Glutamatergic neuron (in vitro differentiated cells): ENCODE measurements at regions not wholly inside any gene's neighbourhood (a gene's known extent, or its start where the extent isn't known, plus 50 kb on each side); places are given as distances from the start of the nearest gene placed in this dataset.
"Not testable (repeated sequence)": the region's sequence is repeated elsewhere in the genome, so short reads cannot be mapped to it uniquely, and the experiment has no call there.

Experiments
- DNase-seq: peaks from one replicate; pipeline ENCODE4 v3.0.0; 2022
- H3K27ac Mint-ChIP-seq: one replicate; pipeline ENCODE4 v1.8.0; 2020; ENCODE audit warnings: mild to moderate bottlenecking, mixed read lengths, inconsistent platforms; ENCODE audit not compliant: unreplicated experiment
- H3K27me3 Mint-ChIP-seq: one replicate; pipeline ENCODE4 v1.8.0; 2020; ENCODE audit warnings: mild to moderate bottlenecking, moderate library complexity, mixed read lengths, inconsistent platforms; ENCODE audit not compliant: unreplicated experiment
- H3K36me3 Mint-ChIP-seq: one replicate; pipeline ENCODE4 v1.8.0; 2020; ENCODE audit warnings: mild to moderate bottlenecking, mixed read lengths, inconsistent platforms; ENCODE audit not compliant: unreplicated experiment
- H3K4me1 Mint-ChIP-seq: one replicate; pipeline ENCODE4 v1.8.0; 2020; ENCODE audit warnings: mild to moderate bottlenecking, low read depth, mixed read lengths, inconsistent platforms; ENCODE audit not compliant: unreplicated experiment
- H3K4me3 Mint-ChIP-seq: one replicate; pipeline ENCODE4 v1.8.0; 2020; ENCODE audit warnings: mild to moderate bottlenecking, mixed read lengths, inconsistent platforms; ENCODE audit not compliant: unreplicated experiment
- H3K9me3 Mint-ChIP-seq: one replicate; pipeline ENCODE4 v1.8.0; 2020; ENCODE audit warnings: mild to moderate bottlenecking, moderate library complexity, mixed read lengths, inconsistent platforms; ENCODE audit not compliant: unreplicated experiment
- TF ChIP-seq, protein P1 (sequence below): fragments of 200-600 bp; sonication (generic); IDR thresholded peaks from one replicate; pipeline ENCODE4 v1.5.0; 2021; ENCODE audit not compliant: partially characterized antibody, unreplicated experiment

DNA sequence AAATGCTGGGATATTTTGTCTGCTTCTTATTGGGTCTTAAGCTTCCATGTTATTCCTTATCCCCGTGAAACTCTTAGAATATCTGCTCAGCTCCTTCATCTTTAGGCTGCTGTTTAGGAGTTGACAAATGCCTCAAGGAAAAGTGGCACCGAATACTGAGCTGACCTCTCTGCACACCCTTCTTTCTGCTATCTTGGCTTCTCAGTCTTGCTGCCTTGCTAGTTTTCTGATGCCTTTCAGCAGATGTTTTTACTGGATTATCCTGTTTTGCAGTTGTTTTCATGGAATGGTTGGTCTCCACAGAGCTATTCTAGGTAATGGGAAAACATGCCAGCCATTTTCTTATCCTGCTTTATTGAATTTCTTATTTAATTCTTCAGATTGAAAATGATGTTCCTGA lies 86.3 kb downstream of the GYPE start:
- no peaks in the 10 kb centered on the region for H3K4me1 Mint-ChIP-seq
- TF ChIP-seq, protein P1, sequence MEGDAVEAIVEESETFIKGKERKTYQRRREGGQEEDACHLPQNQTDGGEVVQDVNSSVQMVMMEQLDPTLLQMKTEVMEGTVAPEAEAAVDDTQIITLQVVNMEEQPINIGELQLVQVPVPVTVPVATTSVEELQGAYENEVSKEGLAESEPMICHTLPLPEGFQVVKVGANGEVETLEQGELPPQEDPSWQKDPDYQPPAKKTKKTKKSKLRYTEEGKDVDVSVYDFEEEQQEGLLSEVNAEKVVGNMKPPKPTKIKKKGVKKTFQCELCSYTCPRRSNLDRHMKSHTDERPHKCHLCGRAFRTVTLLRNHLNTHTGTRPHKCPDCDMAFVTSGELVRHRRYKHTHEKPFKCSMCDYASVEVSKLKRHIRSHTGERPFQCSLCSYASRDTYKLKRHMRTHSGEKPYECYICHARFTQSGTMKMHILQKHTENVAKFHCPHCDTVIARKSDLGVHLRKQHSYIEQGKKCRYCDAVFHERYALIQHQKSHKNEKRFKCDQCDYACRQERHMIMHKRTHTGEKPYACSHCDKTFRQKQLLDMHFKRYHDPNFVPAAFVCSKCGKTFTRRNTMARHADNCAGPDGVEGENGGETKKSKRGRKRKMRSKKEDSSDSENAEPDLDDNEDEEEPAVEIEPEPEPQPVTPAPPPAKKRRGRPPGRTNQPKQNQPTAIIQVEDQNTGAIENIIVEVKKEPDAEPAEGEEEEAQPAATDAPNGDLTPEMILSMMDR, result no peak
- no peak overlapping the region for H3K27ac Mint-ChIP-seq
- no peaks in the 10 kb centered on the region for H3K36me3 Mint-ChIP-seq
- no peak for DNase-seq
- no peaks in the 10 kb centered on the region for H3K27me3 Mint-ChIP-seq
- no peaks in the 10 kb centered on the region for H3K9me3 Mint-ChIP-seq
- H3K4me3 Mint-ChIP-seq, result no peak overlapping the region

DNA sequence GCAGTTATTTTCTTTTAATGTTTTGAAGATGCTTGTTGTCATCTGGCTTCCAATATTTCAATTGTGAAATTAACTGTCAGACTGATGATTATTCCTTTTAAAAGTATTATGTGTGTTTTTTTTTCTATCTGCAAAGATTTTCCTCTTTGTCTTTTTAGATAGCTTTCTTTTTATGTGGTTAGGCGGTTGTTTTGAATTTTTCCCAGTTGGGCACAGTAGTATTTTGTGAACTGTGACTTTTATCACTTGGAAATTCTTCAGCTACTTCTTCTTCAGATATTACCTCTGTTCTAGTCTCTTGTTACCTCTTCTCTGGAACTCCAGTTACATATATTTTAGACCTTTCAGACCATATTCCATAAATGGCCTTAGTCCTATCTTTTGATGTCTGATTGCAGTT lies 87.5 kb downstream of the GYPE start:
- not testable (repeated sequence) for H3K27ac Mint-ChIP-seq, H3K4me1 Mint-ChIP-seq, H3K27me3 Mint-ChIP-seq

DNA sequence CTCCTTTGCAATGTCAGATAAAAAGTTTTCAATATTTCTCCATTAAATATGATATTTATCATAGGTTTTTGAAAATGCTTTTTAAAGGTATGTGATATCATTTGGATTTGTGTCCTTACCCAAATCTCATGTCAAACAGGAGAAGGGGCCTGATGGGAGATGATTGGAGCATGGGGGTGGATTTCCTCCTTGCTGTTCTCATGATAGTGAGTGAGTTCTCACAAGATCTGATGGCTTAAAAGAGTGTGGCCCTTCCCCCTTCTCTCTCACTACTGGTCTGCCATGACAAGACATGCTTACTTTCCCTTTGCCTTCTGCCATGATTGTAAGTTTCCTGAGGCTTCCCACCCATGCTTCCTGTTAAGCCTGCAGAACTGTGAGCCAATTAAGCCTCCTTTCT lies 90.0 kb downstream of the GYPE start:
- not testable (repeated sequence) for H3K36me3 Mint-ChIP-seq, H3K4me3 Mint-ChIP-seq, H3K4me1 Mint-ChIP-seq, H3K27ac Mint-ChIP-seq, H3K27me3 Mint-ChIP-seq, DNase-seq, H3K9me3 Mint-ChIP-seq

More for the DNA sequence above, 87.5 kb downstream of the GYPE start:
- H3K9me3 Mint-ChIP-seq, H3K36me3 Mint-ChIP-seq, DNase-seq, H3K4me3 Mint-ChIP-seq: not testable (repeated sequence)

DNA sequence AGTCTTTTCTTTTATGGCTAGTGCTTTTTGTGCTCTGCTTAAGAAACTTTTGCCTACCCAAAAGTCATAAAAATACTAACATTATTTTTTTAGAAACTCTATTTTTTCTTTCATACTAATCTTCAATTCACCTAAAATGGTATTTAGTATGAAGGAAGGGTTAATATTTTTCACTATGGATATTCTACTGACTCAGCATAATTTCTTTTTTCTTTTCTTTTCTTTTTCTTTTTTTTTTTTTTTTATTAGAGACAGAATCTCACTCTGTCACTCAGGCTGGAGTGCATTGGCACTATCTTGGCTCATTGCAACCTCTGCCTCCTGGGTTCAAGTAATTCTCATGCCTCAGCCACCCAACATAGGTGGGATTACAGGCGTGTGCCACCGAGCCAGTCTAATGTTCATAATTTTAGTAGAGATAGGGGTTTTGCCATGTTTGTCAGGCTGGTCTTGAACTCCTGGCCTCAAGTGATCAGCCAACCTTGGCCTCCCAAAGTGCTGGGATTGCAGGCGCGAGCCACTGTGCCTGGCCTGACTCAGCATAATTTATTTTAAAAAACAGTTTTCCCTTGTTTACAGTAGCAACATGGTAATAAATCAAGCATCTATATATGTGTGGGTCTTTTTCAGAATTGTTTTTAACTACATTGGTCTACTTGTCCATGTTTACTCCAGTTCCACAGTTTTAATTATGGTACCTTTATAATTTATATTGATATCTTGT lies 91.8 kb downstream of the GYPE start:
- H3K36me3 Mint-ChIP-seq, H3K27me3 Mint-ChIP-seq, DNase-seq, H3K4me1 Mint-ChIP-seq, H3K4me3 Mint-ChIP-seq, H3K27ac Mint-ChIP-seq, H3K9me3 Mint-ChIP-seq: not testable (repeated sequence)

DNA sequence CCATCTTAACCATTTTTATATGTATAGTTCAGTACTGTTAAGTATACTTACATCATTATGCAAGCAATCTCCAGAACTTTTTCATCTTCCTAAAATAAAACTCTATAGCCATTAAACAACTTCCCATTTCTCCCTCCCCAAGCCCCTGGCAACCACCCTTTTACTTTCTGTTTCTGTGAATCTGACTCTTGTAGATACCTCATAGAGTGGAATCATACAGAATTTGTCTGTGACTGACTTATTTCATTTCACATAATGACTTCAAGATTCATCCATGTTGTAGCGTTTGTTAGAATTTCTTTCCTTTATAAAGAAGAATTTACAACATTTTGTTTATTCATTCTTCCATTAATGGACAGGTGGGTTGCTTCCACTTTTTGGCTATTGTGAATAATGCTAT lies 91.2 kb upstream of the FREM3 start:
- not testable (repeated sequence) for H3K4me3 Mint-ChIP-seq, H3K9me3 Mint-ChIP-seq, H3K36me3 Mint-ChIP-seq, H3K4me1 Mint-ChIP-seq, H3K27me3 Mint-ChIP-seq, DNase-seq, H3K27ac Mint-ChIP-seq

DNA sequence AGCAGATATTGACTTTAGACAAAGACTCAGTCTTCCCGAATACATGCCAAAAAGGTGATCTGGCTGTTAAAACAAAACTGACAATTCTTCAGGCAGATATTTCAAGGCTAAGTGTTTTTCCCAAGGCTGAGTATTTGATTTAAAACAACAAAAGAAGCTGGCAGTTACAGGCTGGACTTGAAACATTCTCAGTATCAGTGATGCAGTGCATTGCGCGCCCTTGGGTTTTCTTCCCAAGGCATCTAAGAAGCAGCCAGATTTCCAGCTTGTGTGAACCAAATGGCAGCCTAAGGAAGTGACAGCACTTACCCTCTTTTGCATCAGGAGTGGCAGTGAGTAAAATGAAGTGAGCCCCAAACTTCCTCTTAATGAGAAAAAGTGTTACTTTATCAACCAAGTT lies 90.0 kb upstream of the FREM3 start:
- not testable (repeated sequence) for H3K4me3 Mint-ChIP-seq, H3K27ac Mint-ChIP-seq, DNase-seq

DNA sequence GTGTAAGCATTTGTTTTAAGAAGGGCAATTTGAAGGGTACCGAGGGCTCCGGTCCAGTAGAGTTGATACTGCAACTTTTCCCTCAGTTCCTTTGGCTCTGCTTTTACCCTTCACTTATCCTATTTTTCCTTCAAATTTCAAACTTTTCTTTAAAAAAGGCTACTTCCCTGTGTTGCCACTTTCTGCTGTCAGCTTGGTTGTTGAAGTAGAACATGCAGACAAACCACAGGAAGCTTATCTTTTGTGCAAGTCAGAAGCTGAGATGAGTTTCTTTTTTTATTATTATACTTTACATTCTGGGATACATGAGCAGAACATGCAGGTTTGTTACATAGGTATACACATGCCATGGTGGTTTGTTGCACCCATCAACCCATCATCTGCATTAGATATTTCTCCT lies 89.1 kb upstream of the FREM3 start:
- not testable (repeated sequence) for H3K4me3 Mint-ChIP-seq, H3K27ac Mint-ChIP-seq, H3K27me3 Mint-ChIP-seq, DNase-seq, H3K36me3 Mint-ChIP-seq, H3K4me1 Mint-ChIP-seq, H3K9me3 Mint-ChIP-seq

More for the DNA sequence above, 90.0 kb upstream of the FREM3 start:
- H3K36me3 Mint-ChIP-seq, H3K27me3 Mint-ChIP-seq, H3K4me1 Mint-ChIP-seq, H3K9me3 Mint-ChIP-seq: not testable (repeated sequence)

DNA sequence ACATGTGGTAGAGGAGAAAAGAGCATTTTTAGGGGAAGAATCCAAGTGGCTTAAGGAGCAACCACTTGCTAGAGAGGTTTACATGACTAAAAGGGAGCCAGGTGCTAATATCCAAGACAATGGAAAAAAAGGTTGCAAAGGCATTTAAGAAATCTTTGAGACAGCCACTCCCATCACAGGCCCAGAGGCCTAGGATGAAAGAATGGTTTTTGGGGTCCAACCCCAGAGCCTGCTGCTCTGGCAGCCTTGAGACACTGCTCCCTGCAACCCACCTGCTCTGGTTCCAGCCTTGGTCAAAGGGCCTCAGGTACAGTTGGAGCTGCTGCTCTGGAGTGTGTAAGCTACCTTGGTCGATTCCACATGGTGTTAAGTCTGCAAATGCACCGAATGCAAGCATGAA lies 84.1 kb upstream of the FREM3 start:
- H3K27ac Mint-ChIP-seq, result no peak overlapping the region

More for the DNA sequence above, 84.1 kb upstream of the FREM3 start:
- H3K36me3 Mint-ChIP-seq, result peaks cover 9% of the 10 kb centered on the region
- no peaks in the 10 kb centered on the region for H3K27me3 Mint-ChIP-seq
- no peaks in the 10 kb centered on the region for H3K4me1 Mint-ChIP-seq
- no peak overlapping the region for H3K4me3 Mint-ChIP-seq
- TF ChIP-seq, protein P1, result no peak
- no peak for DNase-seq
- H3K9me3 Mint-ChIP-seq, result no peaks in the 10 kb centered on the region
